NCI-H1105 treated with DMSO at 0.1 percent for 48 hours (cell line): ENCODE measurements at regions not wholly inside any gene's neighbourhood (a gene's known extent, or its start where the extent isn't known, plus 50 kb on each side); places are given as distances from the start of the nearest gene placed in this dataset.
"Not testable (repeated sequence)": the region's sequence is repeated elsewhere in the genome, so short reads cannot be mapped to it uniquely, and the experiment has no call there.

Source experiments
- DNase-seq: peaks from one replicate; lab custom pipeline; 2025; lab: John Stamatoyannopoulos, UW

DNA sequence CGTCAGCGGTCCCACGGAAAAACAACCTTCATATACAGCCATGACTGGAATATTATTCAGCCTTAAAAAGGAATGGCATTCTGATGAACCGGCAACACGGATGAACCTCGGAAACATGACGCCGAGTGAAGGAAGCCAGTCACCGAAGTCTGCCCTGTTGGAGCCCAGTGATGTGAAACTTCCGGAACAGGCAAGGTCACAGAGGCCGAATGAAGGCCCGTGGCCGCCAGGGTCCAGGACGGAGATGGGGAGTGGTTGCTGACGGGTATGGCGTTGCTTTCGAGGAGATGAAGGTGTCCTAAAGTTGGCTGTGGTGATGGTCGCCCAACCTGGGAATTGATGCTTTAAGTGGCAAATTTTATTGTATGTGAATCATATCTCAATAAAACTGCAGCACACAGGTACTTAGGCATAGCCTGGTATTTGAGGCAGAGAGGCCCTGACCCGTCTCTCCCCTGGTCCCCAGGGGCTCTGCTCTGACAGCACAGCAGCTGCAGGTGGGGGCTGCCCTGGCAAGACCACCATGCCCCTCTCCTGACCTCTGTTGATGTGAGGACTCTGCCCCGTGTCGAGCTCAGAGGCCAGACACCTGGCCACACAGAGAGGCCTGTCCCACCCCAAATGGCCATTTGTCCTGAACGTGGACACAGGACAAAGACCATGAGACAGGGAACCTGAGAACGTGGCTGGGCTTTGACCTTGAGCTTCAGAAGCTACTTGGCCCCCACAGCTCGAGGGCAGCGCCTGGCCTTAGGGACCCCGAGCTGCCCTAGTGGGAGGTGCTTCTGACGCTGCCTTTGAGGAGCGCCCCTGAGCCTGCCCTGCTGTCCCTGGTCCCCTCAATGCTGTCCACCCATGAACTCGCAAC, 1090.8 kb downstream of the BRD1 start:
- no peak for DNase-seq

- no peak for DNase-seq
These were observed 1092.7 kb downstream of the BRD1 start for GRCh38 chr22:48734961-48735360.

DNA sequence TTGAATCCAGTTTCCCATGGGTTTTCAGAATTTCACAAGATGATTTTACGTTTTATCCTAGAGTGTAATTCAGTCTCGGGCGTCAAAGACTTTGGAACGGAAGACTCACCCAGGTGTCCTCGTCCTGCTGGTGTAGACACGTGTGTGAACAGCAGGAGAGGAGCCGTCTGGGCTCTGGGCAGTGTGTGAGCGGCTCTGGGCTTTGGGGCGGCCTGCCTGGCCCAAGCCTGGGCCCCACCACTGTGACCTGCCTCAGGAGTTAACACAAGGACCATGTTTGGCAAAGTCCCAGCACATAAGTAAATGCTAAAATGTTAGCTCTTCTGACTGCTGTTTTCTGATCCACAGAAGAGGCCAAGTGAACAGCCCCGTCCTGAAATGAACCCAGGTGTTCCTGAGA, 1093.3 kb downstream of the BRD1 start:
- DNase-seq, result no peak

- no peak for DNase-seq
These were observed 1098.0 kb downstream of the BRD1 start for GRCh38 chr22:48729499-48730171.

DNA sequence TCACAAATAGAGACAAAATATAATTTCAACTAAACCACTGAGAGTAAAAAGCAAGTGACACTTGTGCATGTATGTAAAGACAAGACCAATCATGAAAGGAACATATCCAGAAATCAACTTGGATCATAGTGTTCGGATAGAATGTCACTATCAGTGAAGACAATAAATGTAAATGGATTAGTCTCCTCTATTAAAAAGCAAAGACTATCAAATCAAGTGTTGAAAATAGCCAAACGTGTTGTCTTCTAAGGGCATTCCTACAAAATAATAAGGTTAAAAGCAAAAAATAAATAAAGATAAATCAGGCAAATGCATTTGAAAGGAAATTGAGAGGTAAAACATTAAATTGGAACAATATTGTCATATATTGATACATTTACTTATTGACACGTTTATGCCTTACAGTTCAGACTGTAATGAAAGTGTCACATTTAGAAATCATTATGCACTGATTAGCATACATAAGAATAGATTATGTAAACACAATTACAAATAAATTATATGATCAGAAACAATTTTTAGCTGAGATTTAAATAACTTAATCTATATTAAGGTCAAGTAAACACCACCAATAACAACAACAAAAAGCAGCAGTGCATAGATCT, 1100.1 kb downstream of the BRD1 start:
- no peak for DNase-seq

DNA sequence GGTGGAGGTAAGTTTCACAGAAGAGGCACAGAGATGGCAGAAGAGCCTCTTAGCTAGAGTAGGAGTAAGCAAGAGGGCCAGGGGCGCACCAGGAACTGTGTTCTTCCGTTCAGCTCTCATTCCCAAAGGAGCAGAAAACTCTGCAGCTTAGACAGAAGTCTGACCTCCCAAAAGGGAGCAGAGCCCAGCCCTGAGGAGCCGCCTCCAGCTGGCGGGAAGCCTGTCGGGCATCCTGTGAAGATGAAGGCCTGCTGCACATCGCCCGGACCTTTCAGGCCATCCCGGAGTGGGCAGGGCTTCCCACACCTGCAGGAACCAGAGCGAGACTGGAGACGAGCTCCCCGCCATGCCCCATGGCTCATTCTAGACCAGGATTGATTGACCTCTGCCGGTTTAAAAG, 1102.8 kb downstream of the BRD1 start:
- DNase-seq, result no peak

DNA sequence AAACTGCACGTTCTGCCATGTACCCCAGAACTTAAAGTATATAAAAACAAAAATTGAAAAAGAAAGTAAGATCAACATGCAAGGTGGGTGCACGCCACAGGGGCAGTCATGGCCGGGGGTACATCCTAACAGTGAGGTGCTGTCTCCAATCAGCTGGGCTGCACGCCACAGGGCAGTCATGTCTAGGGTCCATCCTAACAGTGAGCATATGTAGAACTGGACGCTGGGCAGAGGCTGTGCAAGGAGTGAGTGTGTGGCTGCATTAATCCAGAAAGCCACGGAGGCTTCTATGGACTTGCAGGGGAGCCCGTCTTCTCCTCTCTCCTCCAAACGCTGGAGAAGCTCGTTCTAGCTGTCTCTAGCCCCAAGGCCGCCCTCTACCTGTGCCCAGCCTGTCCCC, 1105.0 kb downstream of the BRD1 start:
- no peak for DNase-seq

DNA sequence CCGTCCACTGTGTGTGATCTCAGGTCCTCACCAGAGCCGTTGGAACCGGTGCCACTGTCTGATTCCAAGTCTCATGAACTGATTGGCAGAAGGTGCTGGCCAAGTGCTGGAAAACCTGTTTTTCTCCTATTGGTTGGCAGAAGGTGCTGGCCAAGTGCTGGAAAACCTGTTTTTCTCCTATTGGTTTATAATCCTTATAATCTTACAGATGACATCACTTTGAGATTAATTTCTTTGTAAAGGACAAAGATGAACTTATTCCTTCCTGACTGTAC, 1106.3 kb downstream of the BRD1 start:
- no peak for DNase-seq

DNA sequence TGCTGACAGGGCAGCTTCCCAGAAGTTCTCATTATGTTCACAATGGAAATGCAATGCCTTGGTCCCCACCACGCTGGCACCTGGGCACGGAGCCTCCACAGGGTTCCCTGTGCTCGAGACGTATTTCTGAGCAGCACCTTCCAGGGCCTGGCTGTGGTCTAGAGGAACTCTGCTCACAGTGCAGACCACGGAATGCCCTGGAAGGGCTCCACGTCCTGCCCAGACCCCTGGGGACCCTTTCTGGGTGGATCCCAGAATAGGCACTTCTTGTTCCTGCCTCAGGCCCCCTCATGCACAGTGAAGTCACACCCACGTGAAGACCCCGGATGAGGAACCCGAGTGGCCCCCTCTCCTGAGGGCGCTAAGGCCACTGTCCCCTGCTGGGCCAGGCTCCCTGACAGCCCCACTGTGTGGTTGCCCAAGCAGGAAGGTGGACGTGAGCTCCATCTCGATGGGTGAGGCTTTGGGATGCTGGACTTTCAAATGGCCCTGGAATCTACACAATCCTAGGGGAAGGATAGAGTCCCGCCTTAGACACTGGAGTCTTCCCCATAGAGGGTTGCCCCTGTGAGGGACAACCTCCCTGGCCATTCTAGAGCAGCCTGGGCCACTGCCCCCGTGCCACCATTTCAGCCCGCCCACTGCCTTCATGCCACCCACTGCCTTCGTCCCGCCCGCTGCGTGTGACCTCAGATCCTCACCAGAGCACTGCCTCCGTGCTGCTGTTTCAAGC, 1106.8 kb downstream of the BRD1 start:
- DNase-seq, result no peak

DNA sequence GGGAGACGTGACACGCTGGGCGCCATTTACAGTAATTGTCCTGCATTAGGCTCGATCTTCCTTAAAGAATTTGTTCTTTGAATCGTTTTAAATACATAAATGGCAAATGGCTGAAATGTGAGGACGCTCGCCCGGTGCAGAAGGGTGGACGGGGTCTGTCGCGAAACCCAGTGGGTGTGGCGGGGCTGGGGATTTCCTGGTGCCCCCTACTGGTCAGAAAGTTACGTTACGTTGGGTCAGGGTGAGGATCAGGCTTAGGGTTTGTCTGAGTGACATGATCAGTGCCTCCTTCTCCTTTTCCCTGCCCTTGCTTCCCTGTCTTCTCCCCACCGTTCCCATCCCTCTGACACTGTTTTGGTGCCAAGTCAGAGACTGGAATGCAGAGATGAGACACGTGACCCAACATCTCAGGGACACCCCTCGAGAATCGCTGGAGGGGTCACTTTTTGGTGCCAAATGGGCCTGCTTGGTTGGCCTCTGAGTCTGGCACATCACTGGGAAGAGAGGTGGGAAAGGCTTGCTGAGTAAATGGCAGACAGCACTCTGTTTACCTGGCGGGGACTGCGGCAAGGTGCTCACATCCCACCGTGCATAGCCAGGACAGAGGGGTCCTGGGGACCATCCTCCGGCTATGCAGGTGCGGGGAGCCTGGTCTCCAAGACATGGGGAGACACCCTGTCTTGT, 1107.6 kb downstream of the BRD1 start:
- no peak for DNase-seq

GRCh38 chr22:48718818-48719500, 1108.7 kb downstream of the BRD1 start:
- no peak for DNase-seq

- DNase-seq, result no peak
These were observed 1109.5 kb downstream of the BRD1 start for GRCh38 chr22:48717883-48718817.

DNA sequence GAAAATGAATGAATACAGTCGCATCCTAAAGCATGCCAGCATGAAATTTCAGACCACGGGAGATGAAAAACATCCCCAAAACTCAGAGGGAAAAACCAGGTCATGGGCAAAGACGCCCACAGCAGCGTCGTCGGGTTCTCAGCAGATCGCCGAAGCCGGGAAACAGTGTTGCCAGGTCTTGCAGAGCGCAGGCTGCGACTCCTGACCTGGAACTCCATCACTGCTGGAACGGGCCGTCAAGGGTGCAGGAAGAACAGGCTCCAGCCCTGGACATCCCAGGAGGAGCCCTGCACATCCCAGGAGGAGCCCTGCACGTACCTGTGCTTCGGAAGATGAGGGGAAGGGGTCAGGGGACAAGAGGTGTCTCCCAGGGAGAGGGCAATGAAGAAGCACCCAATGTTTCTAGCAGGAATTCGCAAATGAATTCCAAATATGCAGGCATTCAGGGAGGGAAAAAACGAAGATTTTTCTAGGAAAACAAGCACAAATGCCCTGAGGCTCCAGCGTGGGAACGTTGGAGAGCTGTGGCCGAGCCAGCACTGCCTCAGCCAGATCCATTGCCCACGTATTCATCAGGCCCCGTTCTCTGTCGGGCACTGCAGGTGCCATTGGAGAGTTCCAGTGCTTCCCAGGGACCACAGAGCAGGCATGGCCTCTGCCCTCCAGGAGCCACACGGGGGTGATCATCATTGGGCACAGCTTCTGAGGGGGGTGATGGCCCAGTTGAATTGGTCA, 1110.4 kb downstream of the BRD1 start:
- DNase-seq, result no peak

DNA sequence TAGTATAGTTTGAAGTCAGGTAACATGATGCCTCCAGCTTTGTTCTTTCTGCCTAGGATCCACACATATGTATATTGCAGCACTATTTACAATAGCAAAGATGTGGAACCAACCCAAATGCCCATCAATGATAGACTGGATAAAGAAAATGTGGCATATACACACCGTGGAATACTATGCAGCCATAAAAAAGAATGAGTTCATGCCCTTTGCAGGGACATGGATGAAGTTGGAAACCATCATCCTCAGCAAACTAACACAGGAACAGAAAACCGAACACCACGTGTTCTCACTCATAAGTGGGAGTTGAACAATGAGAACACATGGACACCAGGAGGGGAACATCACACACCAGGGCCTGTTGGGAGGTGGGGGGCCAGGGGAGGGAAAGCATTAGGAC, 1111.5 kb downstream of the BRD1 start:
- DNase-seq, result not testable (repeated sequence)

- DNase-seq, result no peak
These were observed 1112.2 kb downstream of the BRD1 start for GRCh38 chr22:48715511-48715910.

GRCh38 chr22:48714231-48714630, 1113.4 kb downstream of the BRD1 start:
- no peak for DNase-seq

DNA sequence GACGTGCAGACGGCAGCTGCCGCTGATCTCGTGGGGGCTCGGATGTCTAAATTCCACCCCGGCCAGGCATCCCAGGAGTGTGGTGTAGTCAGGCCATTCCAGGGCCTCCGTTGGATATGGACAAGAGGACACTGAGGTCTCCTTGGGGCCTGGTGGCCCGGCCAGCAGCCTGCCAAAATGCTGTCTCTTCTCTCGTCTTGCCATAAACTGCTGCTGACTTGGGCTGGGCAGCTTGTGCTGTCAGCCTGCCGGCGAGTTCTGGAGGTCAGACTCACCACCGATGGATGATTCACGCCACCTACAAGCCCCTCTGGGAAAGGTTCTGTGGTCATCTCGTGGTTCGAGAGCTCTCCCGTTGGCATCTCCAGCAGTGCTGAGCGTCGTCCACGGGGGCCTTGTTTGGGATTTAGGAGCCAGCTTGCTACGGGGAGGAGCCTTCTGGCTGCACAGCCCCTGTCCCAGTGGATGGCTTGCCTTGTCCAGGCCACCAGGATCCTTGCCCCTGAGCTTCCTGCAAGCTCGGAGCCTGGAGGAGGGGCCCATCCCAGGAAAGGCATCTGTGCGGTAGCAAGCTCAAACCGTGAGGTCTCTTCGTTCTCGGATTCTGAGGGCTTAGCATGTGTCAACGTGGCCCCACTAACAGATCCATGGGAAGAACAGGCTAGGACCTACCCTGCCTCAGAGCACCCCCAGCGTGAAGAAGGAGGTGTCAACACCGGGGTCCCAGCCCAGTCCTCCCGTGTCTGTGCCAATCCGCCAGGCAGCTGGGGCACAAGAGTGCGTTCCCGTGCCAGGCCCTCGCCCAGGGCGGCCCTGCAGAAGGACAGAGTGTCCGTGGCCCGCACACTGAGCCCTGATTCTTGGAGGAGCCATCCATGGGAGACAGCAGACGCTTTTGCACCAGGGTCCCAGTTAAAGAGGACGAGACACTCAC, 1114.1 kb downstream of the BRD1 start:
- DNase-seq, result no peak

- no peak for DNase-seq
These were observed 1115.0 kb downstream of the BRD1 start for GRCh38 chr22:48712558-48713271.
